OCI-LY1 (cell line): ENCODE measurements at regions not wholly inside any gene's neighbourhood (a gene's known extent, or its start where the extent isn't known, plus 50 kb on each side); places are given as distances from the start of the nearest gene placed in this dataset.

Experiments
- H2AFZ ChIP-seq: fragments of 200-600 bp; sonication (generic), shearing (Covaris generic); 2 replicates; pipeline ENCODE4 v1.6.0; 2014; ENCODE audit warnings: antibody characterized with exemption, mild to moderate bottlenecking, low read length
- H3F3A ChIP-seq: fragments of 200-600 bp; sonication (generic), shearing (Covaris generic); 2 replicates; pipeline ENCODE4 v1.6.0; 2014; ENCODE audit warnings: mild to moderate bottlenecking, antibody characterized with exemption, low read length, moderate library complexity; ENCODE audit not compliant: insufficient read depth
- H3K27ac ChIP-seq: fragments of 200-600 bp; sonication (generic); 2 replicates; pipeline ENCODE4 v1.5.1; 2014; ENCODE audit warnings: low read length, mixed run types, mild to moderate bottlenecking, low read depth; ENCODE audit not compliant: poor library complexity, severe bottlenecking
- H3K27me3 ChIP-seq: fragments of 200-600 bp; sonication (generic); 2 replicates; pipeline ENCODE4 v1.6.0; 2014; ENCODE audit warnings: antibody characterized with exemption, mild to moderate bottlenecking, low read length, moderate library complexity; ENCODE audit not compliant: insufficient read depth
- H3K36me3 ChIP-seq: fragments of 200-600 bp; sonication (generic); 2 replicates; pipeline ENCODE4 v1.6.1; 2014; ENCODE audit warnings: mild to moderate bottlenecking, antibody characterized with exemption, low read length, moderate library complexity, mixed read lengths; ENCODE audit not compliant: insufficient read depth
- H3K4me1 ChIP-seq: fragments of 200-600 bp; sonication (generic); 2 replicates; pipeline ENCODE4 v1.5.1; 2014; ENCODE audit warnings: mild to moderate bottlenecking, low read length, moderate library complexity; ENCODE audit not compliant: insufficient read depth, severe bottlenecking
- H3K4me2 ChIP-seq: fragments of 200-600 bp; sonication (generic), shearing (Covaris generic); 2 replicates; pipeline ENCODE4 v1.6.1; 2014; ENCODE audit warnings: low read length
- H3K4me3 ChIP-seq: fragments of 200-600 bp; sonication (generic); 2 replicates; pipeline ENCODE4 v1.5.1; 2014; ENCODE audit warnings: low read length, low read depth, mild to moderate bottlenecking, mixed read lengths; ENCODE audit not compliant: poor library complexity, severe bottlenecking
- H3K79me2 ChIP-seq: fragments of 200-600 bp; shearing (Covaris generic); 2 replicates; pipeline ENCODE4 v1.6.1; 2016; ENCODE audit warnings: mixed run types, low read length, mixed read lengths; ENCODE audit not compliant: insufficient read depth
- H3K9ac ChIP-seq: fragments of 200-600 bp; sonication (generic), shearing (Covaris generic); 2 replicates; pipeline ENCODE4 v1.6.1; 2014; ENCODE audit warnings: mild to moderate bottlenecking, low read length, mixed read lengths
- H3K9me2 ChIP-seq: fragments of 200-600 bp; sonication (generic), shearing (Covaris generic); 2 replicates; pipeline ENCODE4 v1.6.1; 2014; ENCODE audit warnings: low read depth, mild to moderate bottlenecking, low read length, mixed read lengths
- H3K9me3 ChIP-seq: fragments of 200-600 bp; shearing (Covaris generic); 2 replicates; pipeline ENCODE4 v1.6.1; 2014; ENCODE audit warnings: low read length, mixed read lengths
- H4K20me1 ChIP-seq: fragments of 200-600 bp; sonication (generic), shearing (Covaris generic); 2 replicates; pipeline ENCODE4 v1.6.0; 2016; ENCODE audit warnings: mild to moderate bottlenecking, low read length; ENCODE audit not compliant: insufficient read depth
- EZH2 ChIP-seq: fragments of 200-600 bp; sonication (generic), shearing (Covaris generic); IDR thresholded peaks from 2 replicates; pipeline ENCODE4 v1.8.0; 2017; ENCODE audit warnings: borderline replicate concordance, mixed run types, mild to moderate bottlenecking, antibody characterized with exemption, low read length, moderate library complexity, mixed read lengths
- TF ChIP-seq, protein P1 (sequence below): fragments of 200-600 bp; sonication (generic), shearing (Covaris generic); IDR thresholded peaks from 2 replicates; pipeline ENCODE4 v1.5.1; 2017; ENCODE audit warnings: mild to moderate bottlenecking, antibody characterized with exemption, low read length, moderate library complexity, mixed read lengths

DNA sequence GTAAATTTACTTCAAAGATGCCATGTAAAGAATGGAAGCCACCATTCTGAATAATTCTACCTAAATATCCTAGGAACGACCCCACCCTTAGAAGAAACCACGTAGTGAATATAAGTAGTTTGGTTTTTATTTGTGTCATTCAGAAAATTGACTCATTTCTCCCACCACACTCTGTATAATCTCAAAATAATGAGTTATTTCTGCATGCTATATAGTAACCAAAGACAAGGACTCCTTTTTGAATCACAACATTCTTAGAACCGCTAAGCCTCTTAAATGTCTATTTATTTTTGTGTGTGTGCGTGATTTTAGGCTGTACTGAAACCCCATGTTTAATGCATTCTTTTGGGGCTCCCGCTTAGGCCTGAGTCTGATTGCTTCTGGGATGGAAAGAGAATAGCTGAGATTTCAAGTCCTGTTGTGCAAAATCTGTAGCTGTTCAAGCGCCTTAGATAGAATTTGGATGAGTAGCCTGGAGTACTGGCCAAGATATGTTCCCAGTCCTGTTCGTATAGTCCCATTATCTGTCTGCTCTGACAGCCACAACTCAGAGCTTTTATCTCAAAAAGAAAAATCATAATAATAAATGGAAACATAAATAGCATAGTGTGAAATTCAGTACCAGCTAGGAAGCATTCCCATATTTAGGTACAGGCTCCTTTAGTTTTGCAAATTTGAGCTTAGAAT, 532.4 kb upstream of the NBEA start:
- no peak for TF ChIP-seq EZH2
- TF ChIP-seq, protein P1, sequence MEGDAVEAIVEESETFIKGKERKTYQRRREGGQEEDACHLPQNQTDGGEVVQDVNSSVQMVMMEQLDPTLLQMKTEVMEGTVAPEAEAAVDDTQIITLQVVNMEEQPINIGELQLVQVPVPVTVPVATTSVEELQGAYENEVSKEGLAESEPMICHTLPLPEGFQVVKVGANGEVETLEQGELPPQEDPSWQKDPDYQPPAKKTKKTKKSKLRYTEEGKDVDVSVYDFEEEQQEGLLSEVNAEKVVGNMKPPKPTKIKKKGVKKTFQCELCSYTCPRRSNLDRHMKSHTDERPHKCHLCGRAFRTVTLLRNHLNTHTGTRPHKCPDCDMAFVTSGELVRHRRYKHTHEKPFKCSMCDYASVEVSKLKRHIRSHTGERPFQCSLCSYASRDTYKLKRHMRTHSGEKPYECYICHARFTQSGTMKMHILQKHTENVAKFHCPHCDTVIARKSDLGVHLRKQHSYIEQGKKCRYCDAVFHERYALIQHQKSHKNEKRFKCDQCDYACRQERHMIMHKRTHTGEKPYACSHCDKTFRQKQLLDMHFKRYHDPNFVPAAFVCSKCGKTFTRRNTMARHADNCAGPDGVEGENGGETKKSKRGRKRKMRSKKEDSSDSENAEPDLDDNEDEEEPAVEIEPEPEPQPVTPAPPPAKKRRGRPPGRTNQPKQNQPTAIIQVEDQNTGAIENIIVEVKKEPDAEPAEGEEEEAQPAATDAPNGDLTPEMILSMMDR = no peak
- Histone ChIP-seq H3K27ac (no peak overlapping the region), H4K20me1 (no peaks in the 10 kb centered on the region), H3K4me3 (no peak overlapping the region), H3K36me3 (no peaks in the 10 kb centered on the region), H3K4me2 (no peak overlapping the region), H3K9ac (no peak overlapping the region), H3K79me2 (no peaks in the 10 kb centered on the region), H2AFZ (no peak overlapping the region), H3K4me1 (no peaks in the 10 kb centered on the region), H3F3A (no peaks in the 10 kb centered on the region), H3K9me2 (no peaks in the 10 kb centered on the region), H3K9me3 (no peaks in the 10 kb centered on the region), H3K27me3 (no peaks in the 10 kb centered on the region)

DNA sequence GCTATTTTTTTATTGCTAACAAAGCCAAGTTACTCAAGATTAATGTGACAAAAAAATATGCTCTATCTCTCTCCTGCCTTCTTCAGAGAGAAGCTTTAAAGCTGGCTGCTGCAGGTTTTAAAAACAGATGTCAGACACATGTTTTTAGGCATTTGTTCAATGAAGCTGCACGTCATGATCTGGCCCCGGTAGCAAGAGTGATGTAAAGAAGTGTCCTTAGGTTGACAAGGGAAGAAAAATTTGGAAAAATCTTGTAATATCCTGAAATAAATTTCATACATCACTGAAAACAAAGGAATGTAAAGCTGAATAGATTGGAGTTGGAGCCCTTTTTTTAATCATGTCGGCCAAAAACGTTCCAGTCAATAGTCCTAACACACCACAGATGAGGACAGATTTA, 531.4 kb upstream of the NBEA start:
- H3K27me3 ChIP-seq = no peaks in the 10 kb centered on the region
- H3K9me2 ChIP-seq = no peaks in the 10 kb centered on the region
- H3K36me3 ChIP-seq = no peaks in the 10 kb centered on the region
- H3K9ac ChIP-seq = no peak overlapping the region
- H3K4me1 ChIP-seq = no peaks in the 10 kb centered on the region
- H3K79me2 ChIP-seq = no peaks in the 10 kb centered on the region
- no peaks in the 10 kb centered on the region for H3F3A ChIP-seq
- no peak overlapping the region for H3K4me2 ChIP-seq
- no peaks in the 10 kb centered on the region for H4K20me1 ChIP-seq
- H3K27ac ChIP-seq = no peak overlapping the region
- TF ChIP-seq EZH2 = no peak
- TF ChIP-seq, protein P1 = no peak
- H3K4me3 ChIP-seq = no peak overlapping the region
- no peaks in the 10 kb centered on the region for H3K9me3 ChIP-seq
- no peak overlapping the region for H2AFZ ChIP-seq

DNA sequence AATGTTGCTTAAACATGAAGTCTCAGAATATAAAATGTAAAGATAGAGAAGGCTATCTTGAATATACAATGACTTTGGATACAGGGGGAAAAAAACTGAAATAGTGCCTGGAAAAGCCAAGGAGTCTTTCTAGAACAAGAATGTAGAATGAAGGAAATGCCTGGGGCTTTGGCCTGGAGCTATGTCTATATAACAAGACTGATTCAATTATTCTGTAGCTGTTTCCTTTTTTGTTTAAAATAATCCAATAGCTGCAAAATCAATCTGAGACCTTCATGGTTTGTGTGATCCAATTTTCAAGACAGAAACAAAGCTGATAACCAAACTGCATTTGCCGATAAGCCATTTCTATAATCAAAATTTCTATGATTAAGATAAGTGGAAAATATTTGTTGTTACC, 530.9 kb upstream of the NBEA start:
- H4K20me1 ChIP-seq = no peaks in the 10 kb centered on the region
- H2AFZ ChIP-seq = no peak overlapping the region
- H3K79me2 ChIP-seq = no peaks in the 10 kb centered on the region
- H3K4me1 ChIP-seq = no peaks in the 10 kb centered on the region
- H3K4me2 ChIP-seq = no peak overlapping the region
- H3K27ac ChIP-seq = no peak overlapping the region
- no peaks in the 10 kb centered on the region for H3K9me2 ChIP-seq
- no peaks in the 10 kb centered on the region for H3K36me3 ChIP-seq
- no peak overlapping the region for H3K9ac ChIP-seq
- H3F3A ChIP-seq = no peaks in the 10 kb centered on the region
- no peak for TF ChIP-seq EZH2
- TF ChIP-seq, protein P1 = no peak
- no peak overlapping the region for H3K4me3 ChIP-seq
- H3K9me3 ChIP-seq = no peaks in the 10 kb centered on the region
- no peaks in the 10 kb centered on the region for H3K27me3 ChIP-seq
